ENCODE measurements at regions not wholly inside any gene's neighbourhood (a gene's known extent, or its start where the extent isn't known, plus 50 kb on each side); places are given as distances from the start of the nearest gene placed in this dataset.
"Not testable (repeated sequence)": the region's sequence is repeated elsewhere in the genome, so short reads cannot be mapped to it uniquely, and the experiment has no call there.

- H3K4me1 ChIP-seq (ENCODE audit: insufficient read depth), result no peaks in the 10 kb centered on the region
- no peak for DNase-seq (ENCODE audit: extremely low spot score)
- H3K4me3 ChIP-seq (ENCODE audit: low read depth, low read length), result no peak overlapping the region
- no peak overlapping the region for H3K27ac ChIP-seq (ENCODE audit: low read depth)
- WGBS, result 88% methylated on average over 7 of the region's 7 CpGs
- H3K36me3 ChIP-seq (ENCODE audit: insufficient read depth), result no peaks in the 10 kb centered on the region
These were observed 141.6 kb upstream of the RIOK3 start for GRCh38 chr18:23311351-23312121.

- Histone ChIP-seq H3K4me1 (ENCODE audit: insufficient read depth) (no peaks in the 10 kb centered on the region), H3K4me3 (ENCODE audit: low read depth, low read length) (no peak overlapping the region), H3K27ac (ENCODE audit: low read depth) (no peak overlapping the region), H3K36me3 (ENCODE audit: insufficient read depth) (no peaks in the 10 kb centered on the region)
- DNase-seq (ENCODE audit: extremely low spot score), result no peak
- WGBS, result 100% methylated on average over 1 of the region's 1 CpG
These were observed 139.7 kb upstream of the RIOK3 start for GRCh38 chr18:23313379-23313778.

GRCh38 chr18:23314672-23315071 lies 138.4 kb upstream of the RIOK3 start:
- DNase-seq (ENCODE audit: extremely low spot score), result no peak
- WGBS, result 88% methylated on average over 4 of the region's 4 CpGs
- Histone ChIP-seq H3K4me3 (ENCODE audit: low read depth, low read length) (no peak overlapping the region), H3K36me3 (ENCODE audit: insufficient read depth) (no peaks in the 10 kb centered on the region), H3K27ac (ENCODE audit: low read depth) (no peak overlapping the region), H3K4me1 (ENCODE audit: insufficient read depth) (no peaks in the 10 kb centered on the region)

- no peak overlapping the region for H3K27ac ChIP-seq (ENCODE audit: low read depth)
- H3K4me1 ChIP-seq (ENCODE audit: insufficient read depth), result no peaks in the 10 kb centered on the region
- no peaks in the 10 kb centered on the region for H3K36me3 ChIP-seq (ENCODE audit: insufficient read depth)
- 88% methylated on average over 2 of the region's 2 CpGs for WGBS
- no peak overlapping the region for H3K4me3 ChIP-seq (ENCODE audit: low read depth, low read length)
- DNase-seq (ENCODE audit: extremely low spot score), result no peak
These were observed 136.8 kb upstream of the RIOK3 start for GRCh38 chr18:23316316-23316715.

- DNase-seq (ENCODE audit: extremely low spot score), result no peak
- no peaks in the 10 kb centered on the region for H3K36me3 ChIP-seq (ENCODE audit: insufficient read depth)
- H3K4me1 ChIP-seq (ENCODE audit: insufficient read depth), result no peaks in the 10 kb centered on the region
- no peak overlapping the region for H3K27ac ChIP-seq (ENCODE audit: low read depth)
- H3K4me3 ChIP-seq (ENCODE audit: low read depth, low read length), result no peak overlapping the region
These were observed 136.1 kb upstream of the RIOK3 start for GRCh38 chr18:23316988-23317387.

- Histone ChIP-seq H3K36me3 (ENCODE audit: insufficient read depth) (no peaks in the 10 kb centered on the region), H3K4me3 (ENCODE audit: low read depth, low read length) (no peak overlapping the region), H3K4me1 (ENCODE audit: insufficient read depth) (no peaks in the 10 kb centered on the region), H3K27ac (ENCODE audit: low read depth) (no peak overlapping the region)
- DNase-seq (ENCODE audit: extremely low spot score), result no peak
- 87% methylated on average over 5 of the region's 5 CpGs for WGBS
These were observed 135.0 kb upstream of the RIOK3 start for GRCh38 chr18:23317975-23318675.

- no peaks in the 10 kb centered on the region for H3K36me3 ChIP-seq (ENCODE audit: insufficient read depth)
- DNase-seq (ENCODE audit: extremely low spot score), result no peak
- no peak overlapping the region for H3K4me3 ChIP-seq (ENCODE audit: low read depth, low read length)
- no peak overlapping the region for H3K27ac ChIP-seq (ENCODE audit: low read depth)
- WGBS, result 79% methylated on average over 1 of the region's 1 CpG
- H3K4me1 ChIP-seq (ENCODE audit: insufficient read depth), result no peaks in the 10 kb centered on the region
These were observed 132.3 kb upstream of the RIOK3 start for GRCh38 chr18:23320709-23321236.

GRCh38 chr18:23321996-23322395 lies 131.1 kb upstream of the RIOK3 start:
- Histone ChIP-seq H3K4me1 (ENCODE audit: insufficient read depth) (no peaks in the 10 kb centered on the region), H3K36me3 (ENCODE audit: insufficient read depth) (no peaks in the 10 kb centered on the region), H3K27ac (ENCODE audit: low read depth) (no peak overlapping the region), H3K4me3 (ENCODE audit: low read depth, low read length) (no peak overlapping the region)
- WGBS, result 85% methylated on average over 5 of the region's 5 CpGs
- DNase-seq (ENCODE audit: extremely low spot score), result no peak

- Histone ChIP-seq H3K4me3 (ENCODE audit: low read depth, low read length) (no peak overlapping the region), H3K36me3 (ENCODE audit: insufficient read depth) (no peaks in the 10 kb centered on the region), H3K4me1 (ENCODE audit: insufficient read depth) (no peaks in the 10 kb centered on the region), H3K27ac (ENCODE audit: low read depth) (no peak overlapping the region)
- DNase-seq (ENCODE audit: extremely low spot score), result no peak
- 91% methylated on average over 11 of the region's 11 CpGs for WGBS
These were observed 128.9 kb upstream of the RIOK3 start for GRCh38 chr18:23324056-23324811.

GRCh38 chr18:23324861-23325260 lies 128.2 kb upstream of the RIOK3 start:
- H3K36me3 ChIP-seq (ENCODE audit: insufficient read depth), result no peaks in the 10 kb centered on the region
- WGBS, result 74% methylated on average over 4 of the region's 4 CpGs
- no peaks in the 10 kb centered on the region for H3K4me1 ChIP-seq (ENCODE audit: insufficient read depth)
- no peak overlapping the region for H3K4me3 ChIP-seq (ENCODE audit: low read depth, low read length)
- no peak for DNase-seq (ENCODE audit: extremely low spot score)
- H3K27ac ChIP-seq (ENCODE audit: low read depth), result no peak overlapping the region

GRCh38 chr18:23329671-23330070 lies 123.4 kb upstream of the RIOK3 start:
- H3K36me3 ChIP-seq (ENCODE audit: insufficient read depth); H3K27ac ChIP-seq (ENCODE audit: low read depth); H3K4me3 ChIP-seq (ENCODE audit: low read depth, low read length); DNase-seq (ENCODE audit: extremely low spot score); H3K4me1 ChIP-seq (ENCODE audit: insufficient read depth): not testable (repeated sequence)
- WGBS, result 97% methylated on average over 3 of the region's 3 CpGs

GRCh38 chr18:23330423-23330822 lies 122.7 kb upstream of the RIOK3 start:
- no peak overlapping the region for H3K4me3 ChIP-seq (ENCODE audit: low read depth, low read length)
- H3K27ac ChIP-seq (ENCODE audit: low read depth), result no peak overlapping the region
- WGBS, result 87% methylated on average over 8 of the region's 8 CpGs
- H3K4me1 ChIP-seq (ENCODE audit: insufficient read depth), result no peaks in the 10 kb centered on the region
- DNase-seq (ENCODE audit: extremely low spot score), result no peak
- H3K36me3 ChIP-seq (ENCODE audit: insufficient read depth), result no peaks in the 10 kb centered on the region

GRCh38 chr18:23331091-23331920 lies 121.8 kb upstream of the RIOK3 start:
- DNase-seq (ENCODE audit: extremely low spot score), result no peak
- WGBS, result 87% methylated on average over 22 of the region's 22 CpGs
- H3K27ac ChIP-seq (ENCODE audit: low read depth), result no peak overlapping the region
- no peaks in the 10 kb centered on the region for H3K4me1 ChIP-seq (ENCODE audit: insufficient read depth)
- H3K4me3 ChIP-seq (ENCODE audit: low read depth, low read length), result no peak overlapping the region
- no peaks in the 10 kb centered on the region for H3K36me3 ChIP-seq (ENCODE audit: insufficient read depth)

Measured in urinary bladder (tissue), 3 donors.